GM21619 (cell line): ENCODE measurements at regions not wholly inside any gene's neighbourhood (a gene's known extent, or its start where the extent isn't known, plus 50 kb on each side); places are given as distances from the start of the nearest gene placed in this dataset.

Experiments
- ATAC-seq: cut with Tn5 transposase; IDR thresholded peaks from one replicate; pipeline ENCODE4 v1.9.1; 2021; ENCODE audit not compliant: unreplicated experiment

DNA sequence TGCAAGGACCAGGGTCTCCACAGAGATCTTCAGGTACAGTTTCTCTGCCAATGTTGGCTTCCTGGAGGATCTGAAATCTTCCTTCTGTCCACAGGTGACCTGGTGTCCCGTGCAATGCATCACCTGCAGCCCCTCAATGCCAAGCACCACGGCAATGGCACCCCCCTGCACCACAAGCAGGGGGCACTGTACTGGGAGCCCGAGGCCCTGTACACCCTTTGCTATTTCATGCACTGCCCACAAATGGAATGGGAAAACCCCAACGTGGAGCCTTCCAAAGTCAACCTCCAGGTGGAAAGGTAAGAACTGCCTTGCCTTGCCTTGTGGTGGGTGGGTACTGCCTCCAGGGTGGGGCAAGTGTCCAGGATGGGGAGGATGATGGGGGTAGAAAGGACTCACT is 141.8 kb upstream of the PWP1 start:
- no peak for ATAC-seq

GRCh38 chr12:107544937-107545336 is 140.7 kb upstream of the PWP1 start:
- ATAC-seq = no peak

GRCh38 chr12:107545737-107546353 is 139.8 kb upstream of the PWP1 start:
- no peak for ATAC-seq

- ATAC-seq = no peak
These were observed 138.2 kb upstream of the PWP1 start for GRCh38 chr12:107547389-107547788.

DNA sequence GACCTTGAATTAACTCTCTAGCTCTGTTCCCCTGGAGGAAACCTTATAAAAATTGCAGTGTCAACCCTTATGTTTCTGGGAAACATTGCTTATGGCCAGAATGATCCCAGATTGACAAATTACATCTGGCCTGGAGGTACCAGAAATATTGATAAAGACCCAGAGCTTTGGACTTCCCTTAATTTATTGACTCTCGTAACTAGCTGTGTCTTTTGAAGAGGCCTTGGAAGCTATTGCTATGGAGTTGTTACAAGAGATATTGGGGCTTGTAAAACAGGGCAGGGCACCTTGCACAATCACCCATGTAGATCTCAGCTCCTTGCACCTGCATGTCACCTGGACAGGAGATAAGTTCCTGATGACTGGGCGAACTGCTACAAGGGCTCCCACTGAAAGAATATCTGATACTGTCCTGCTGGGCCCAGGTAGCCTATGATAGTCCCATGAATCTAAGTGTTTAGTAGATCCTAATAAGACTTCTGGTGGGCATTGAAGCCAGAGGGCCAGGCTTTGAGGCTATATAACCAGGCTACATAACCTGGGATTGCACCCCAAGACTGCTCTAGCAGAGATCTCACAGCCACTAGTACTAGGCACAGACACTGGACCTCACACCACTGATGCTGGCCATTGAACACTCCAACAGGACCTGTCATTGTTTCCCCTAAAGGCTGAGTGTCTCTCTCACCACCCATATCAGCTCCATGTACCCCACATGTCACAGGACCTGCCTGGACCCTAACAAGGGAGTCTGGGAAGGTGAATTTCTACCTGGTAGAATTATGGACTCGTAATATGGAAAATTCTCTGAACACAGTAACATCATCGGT is 135.7 kb upstream of the PWP1 start:
- no peak for ATAC-seq

- ATAC-seq = no peak
These were observed 134.2 kb upstream of the PWP1 start for GRCh38 chr12:107551434-107551833.

DNA sequence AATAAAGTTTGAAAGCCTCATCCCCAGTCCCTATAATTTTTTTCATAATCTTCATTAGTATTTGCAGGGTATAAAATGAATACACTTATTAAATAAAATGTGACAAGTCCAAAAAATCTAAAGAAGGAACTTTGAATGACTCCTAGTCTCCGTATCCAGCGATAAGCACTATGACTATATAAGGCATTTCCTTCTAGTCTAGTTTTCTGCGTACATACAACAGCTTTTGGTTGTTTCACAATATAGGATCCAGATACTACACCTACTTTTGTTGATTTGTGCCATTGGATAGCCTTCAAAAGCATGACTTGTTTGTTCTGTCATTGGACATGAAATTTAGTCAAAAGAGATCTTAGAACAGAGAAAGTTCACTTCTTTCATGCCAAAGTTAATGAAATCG is 133.3 kb upstream of the PWP1 start:
- no peak for ATAC-seq

GRCh38 chr12:107553211-107553765 is 132.3 kb upstream of the PWP1 start:
- no peak for ATAC-seq

- ATAC-seq = no peak
These were observed 130.7 kb upstream of the PWP1 start for GRCh38 chr12:107554941-107555340.

DNA sequence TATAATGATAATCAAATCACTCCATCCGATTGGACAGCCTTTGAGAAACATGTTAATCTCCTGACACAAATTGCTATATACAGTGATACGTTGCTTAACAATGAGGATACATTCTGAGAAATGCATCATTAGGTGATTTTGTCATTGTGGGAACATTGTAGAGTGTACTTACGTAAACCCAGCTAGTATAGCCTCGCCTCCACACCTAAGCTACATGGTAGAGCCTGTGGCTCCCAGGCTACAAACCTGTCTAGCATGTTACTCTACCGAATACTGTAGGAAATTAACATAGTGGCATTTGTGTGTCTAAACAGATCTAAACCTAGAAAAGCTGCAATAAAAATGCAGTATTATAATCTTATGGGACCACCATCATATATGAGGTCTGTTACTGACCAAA is 128.6 kb upstream of the PWP1 start:
- no peak for ATAC-seq

GRCh38 chr12:107557589-107558100 is 128.0 kb upstream of the PWP1 start:
- no peak for ATAC-seq

GRCh38 chr12:107558141-107558815 is 127.3 kb upstream of the PWP1 start:
- ATAC-seq = no peak

DNA sequence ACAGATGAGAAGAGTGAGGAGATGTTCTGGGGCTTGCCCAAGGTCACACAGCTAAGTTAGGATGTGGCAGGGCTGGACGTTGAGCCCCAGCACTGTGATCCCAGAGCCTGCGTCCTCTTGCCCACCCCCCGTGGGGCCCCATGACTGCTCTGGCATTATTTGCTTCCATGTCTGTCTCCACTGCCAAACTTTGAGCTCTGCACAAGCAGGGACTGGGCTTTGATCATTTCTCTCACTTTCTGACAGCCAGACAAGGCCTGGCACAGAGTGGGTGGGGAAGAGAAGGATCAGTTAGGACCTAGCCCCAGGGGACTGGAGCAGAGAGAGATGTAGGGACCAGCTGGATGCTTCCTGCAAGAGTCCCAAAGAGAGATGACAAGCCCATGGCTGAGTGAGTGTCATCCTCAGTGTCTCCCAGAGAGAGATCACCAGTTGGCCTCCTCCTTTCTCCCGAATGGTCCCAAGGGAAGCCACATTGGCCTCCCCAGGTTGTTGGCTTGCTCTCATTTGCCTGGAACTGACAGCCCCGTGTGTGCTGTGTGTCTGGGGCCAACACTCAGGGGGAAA is 126.7 kb upstream of the PWP1 start:
- ATAC-seq = no peak

DNA sequence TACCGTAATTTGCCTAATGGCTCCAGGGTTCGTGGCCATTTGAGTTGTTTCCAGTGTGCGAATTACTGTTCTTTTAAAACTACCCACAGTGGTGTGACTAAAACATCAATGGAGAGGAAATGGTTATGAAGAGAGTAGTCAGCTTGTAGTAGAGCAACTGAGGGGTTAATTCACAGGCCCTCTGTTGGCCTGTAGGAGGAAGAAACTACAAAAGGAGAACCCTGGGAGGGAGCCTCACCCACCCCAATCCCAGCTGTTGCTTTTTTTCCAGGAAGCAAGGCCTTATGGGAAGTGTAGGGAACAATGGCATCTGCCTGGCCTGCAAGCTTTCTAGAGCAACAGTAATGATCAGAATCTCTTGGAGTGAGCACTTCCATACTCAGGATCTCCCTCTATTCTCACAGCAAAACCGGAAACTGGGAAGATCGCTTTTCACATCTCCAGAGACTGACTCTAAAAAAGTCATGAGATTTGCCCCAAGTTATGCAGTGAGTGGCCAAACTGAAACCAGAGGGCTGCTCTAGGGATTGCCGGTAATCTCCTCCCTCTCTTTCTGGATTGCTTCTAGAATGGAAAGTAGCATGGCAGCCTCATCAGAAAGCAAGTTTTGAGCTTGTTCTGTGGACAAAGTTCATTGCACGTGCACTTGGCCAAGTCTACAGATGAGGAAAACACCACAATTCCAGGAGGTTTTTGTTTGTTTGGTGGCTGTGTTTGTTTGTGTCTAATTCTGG is 125.3 kb upstream of the PWP1 start:
- ATAC-seq = no peak

DNA sequence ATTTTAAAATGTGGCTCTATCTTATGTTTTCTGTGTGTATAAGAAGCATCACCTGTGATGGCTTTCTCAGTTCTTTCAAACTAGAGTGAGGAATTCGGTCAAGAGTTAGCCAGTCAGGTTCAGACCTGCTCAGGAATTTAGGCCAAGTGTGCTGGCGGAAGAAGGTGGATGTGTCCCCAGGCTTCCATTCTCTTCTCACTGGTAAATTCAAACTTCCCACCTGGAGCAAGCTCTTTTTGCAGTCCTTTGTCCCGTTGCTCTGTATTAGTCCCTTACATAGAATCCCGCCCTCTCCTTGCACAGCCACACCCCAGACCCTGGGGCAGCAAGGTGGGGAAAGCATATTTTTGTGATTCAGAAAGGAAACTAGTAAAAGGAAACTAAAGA is 124.7 kb upstream of the PWP1 start:
- ATAC-seq = no peak

DNA sequence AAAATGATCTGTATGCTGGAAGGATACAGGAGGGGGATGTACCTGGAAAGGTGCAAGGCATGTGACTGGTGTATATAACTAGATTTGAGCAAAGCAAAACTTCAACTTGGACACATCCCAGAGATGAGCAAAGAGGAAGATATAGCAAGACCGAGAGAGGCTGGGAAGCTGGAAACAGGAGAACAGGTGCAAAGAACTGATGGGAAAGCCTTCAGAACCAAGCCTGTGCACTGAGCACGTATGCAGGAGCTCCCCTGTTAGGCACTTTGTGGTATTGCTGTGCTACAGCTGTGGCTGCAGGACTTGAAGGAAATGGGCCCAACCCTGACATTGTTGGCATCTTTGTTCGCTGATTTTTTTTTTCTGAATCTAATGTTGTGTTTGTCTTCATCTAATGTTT is 120.7 kb upstream of the PWP1 start:
- no peak for ATAC-seq

- no peak for ATAC-seq
These were observed 120.0 kb upstream of the PWP1 start for GRCh38 chr12:107565551-107565950.

- no peak for ATAC-seq
These were observed 117.6 kb upstream of the PWP1 start for GRCh38 chr12:107567876-107568619.

DNA sequence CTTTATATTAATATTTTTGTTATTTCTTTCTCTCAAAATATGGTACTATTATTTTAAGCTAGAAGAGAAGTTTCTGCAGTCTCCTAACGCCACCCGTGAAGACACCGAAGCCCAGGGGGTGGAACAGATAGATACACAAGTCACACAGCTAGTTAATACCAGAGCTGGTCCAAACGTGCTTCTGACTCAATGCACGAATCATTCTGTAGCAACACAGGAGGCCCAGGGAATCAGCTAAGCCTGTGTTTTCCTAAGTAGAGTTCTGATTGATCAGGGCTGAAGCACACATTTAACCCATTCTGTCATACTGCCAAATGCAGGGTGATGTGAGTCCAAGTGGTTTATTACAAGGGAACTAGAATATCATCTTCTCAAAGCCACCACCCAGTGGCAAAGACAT is 116.9 kb upstream of the PWP1 start:
- ATAC-seq = no peak

- no peak for ATAC-seq
These were observed 114.9 kb upstream of the PWP1 start for GRCh38 chr12:107570721-107571120.
